ENCODE measurements at regions not wholly inside any gene's neighbourhood (a gene's known extent, or its start where the extent isn't known, plus 50 kb on each side); places are given as distances from the start of the nearest gene placed in this dataset.

DNA sequence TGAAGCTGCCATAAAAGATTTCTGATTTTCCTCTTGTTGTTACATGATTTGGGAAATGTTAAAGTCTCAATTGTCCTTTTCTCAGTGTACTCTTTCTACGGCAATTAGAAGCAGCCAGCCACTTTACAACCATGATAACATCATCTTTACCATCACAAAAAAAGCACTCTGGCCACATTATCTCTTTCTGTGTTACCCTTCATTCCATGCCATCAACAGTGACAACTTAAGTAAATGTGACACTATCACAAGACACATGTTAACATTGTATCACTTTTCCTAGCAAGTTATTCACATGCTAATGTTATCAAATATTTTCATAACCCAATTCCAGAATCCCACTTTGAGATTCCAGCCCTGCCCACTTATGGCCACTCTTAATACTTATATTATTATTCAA, 131.2 kb downstream of the TMX3 start:
- no peak for DNase-seq (ENCODE audit: insufficient read length, low spot score)
- FAIRE-seq: no peak
- TF ChIP-seq, protein P1, sequence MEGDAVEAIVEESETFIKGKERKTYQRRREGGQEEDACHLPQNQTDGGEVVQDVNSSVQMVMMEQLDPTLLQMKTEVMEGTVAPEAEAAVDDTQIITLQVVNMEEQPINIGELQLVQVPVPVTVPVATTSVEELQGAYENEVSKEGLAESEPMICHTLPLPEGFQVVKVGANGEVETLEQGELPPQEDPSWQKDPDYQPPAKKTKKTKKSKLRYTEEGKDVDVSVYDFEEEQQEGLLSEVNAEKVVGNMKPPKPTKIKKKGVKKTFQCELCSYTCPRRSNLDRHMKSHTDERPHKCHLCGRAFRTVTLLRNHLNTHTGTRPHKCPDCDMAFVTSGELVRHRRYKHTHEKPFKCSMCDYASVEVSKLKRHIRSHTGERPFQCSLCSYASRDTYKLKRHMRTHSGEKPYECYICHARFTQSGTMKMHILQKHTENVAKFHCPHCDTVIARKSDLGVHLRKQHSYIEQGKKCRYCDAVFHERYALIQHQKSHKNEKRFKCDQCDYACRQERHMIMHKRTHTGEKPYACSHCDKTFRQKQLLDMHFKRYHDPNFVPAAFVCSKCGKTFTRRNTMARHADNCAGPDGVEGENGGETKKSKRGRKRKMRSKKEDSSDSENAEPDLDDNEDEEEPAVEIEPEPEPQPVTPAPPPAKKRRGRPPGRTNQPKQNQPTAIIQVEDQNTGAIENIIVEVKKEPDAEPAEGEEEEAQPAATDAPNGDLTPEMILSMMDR (IDR thresholded peaks at IDR 0.05; ENCODE audit: insufficient read depth, missing control alignments): no peak

DNA sequence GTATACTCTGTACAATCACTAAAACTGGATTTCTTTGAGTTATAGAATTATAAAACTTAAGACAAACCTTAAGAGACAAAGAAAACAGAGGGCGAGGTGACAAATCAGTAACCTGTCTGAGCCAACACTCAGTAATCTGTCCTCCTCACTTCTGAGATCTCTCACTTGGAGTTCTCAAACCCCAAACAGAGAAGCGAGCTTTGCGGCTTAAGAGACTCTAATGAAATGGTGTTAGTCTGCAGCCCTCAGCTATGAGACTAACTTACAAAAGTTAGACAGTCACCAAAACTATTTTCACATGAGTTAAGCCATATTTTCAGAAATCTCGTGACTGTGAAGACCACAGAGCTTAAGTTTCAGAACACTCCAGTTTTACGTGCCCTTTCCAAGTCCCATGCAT, 140.6 kb downstream of the TMX3 start:
- FAIRE-seq: peak; percentile 98
- DNase-seq (ENCODE audit: insufficient read length, low spot score): no peak
- TF ChIP-seq, protein P1 (IDR thresholded peaks at IDR 0.05; ENCODE audit: insufficient read depth, missing control alignments): no peak

DNA sequence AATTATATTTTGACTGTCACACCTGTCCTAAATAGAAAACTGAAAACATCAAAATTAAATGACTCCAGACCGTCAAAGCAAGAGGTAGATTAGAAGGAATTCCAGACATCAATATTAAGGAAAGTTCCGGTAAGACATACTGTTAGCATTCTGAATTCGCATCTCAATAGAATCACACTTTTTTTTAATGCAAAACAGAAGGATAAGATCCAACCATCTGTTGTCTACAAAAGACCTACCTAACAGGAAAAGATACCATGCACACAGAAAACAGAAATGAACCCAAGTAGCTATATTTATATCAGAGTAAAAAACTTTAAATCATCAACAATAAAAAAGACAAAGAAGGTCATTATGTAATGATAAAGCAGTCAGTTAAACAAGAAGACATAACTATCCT, 145.0 kb downstream of the TMX3 start:
- FAIRE-seq (no peak), DNase-seq (ENCODE audit: insufficient read length, low spot score) (no peak)
- TF ChIP-seq, protein P1 (IDR thresholded peaks at IDR 0.05; ENCODE audit: insufficient read depth, missing control alignments): no peak

DNA sequence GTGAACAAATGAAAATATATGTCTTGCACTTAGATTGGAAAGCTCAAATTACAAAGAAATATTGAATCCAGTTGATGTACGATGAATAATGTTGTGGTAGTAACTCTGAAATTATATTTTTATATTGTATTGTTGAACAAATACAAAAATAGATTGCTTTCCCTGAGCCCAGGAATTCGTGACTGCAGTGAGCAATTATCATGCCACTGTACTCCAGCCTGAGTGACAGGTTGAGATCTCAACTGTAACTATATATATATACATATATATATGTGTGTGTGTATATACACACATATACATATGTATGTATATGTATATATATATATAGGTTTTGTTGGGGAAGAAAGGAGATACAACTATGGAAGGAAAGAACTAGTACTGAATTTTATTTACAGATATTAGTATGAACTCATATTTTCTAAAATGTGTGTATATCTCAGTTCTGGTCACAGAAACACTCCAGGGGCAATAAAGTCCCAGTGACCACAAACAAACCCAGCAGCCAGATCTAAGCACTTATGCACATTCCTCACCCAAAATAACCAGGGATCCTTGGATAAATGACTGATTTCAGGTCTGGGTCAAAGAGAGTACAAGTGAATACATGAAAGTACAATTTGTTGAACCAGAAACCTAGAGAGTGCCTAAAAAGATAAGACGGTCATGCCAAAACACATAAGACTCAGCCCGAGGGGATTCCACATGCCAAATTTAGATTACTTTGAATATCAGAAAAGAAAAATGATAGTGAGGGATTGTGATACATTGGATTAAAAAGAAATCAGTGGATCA, 146.3 kb downstream of the TMX3 start:
- TF ChIP-seq, protein P1 (IDR thresholded peaks at IDR 0.05; ENCODE audit: insufficient read depth, missing control alignments): no peak
- FAIRE-seq: peak; percentile 99
- DNase-seq (ENCODE audit: insufficient read length, low spot score): no peak

DNA sequence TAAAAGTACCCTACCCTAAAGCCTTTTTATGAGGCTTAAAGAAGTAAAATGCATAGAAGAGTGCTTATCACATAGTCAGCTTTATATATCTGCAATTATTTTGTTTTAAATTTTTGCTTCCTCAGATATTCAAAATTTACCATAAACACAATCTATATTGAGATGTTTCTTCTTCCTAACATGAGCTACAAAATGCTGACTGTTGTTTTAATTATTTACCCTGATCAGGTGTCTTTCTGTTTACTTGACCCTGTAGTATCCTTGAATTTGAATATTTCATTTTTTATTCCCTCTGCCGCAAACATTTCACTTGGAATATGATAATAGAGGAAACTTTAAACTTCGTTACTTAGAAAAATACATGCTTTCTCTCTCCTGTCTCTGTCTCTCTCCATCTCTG, 147.9 kb downstream of the TMX3 start:
- TF ChIP-seq, protein P1 (IDR thresholded peaks at IDR 0.05; ENCODE audit: insufficient read depth, missing control alignments): no peak
- FAIRE-seq (no peak), DNase-seq (ENCODE audit: insufficient read length, low spot score) (no peak)

DNA sequence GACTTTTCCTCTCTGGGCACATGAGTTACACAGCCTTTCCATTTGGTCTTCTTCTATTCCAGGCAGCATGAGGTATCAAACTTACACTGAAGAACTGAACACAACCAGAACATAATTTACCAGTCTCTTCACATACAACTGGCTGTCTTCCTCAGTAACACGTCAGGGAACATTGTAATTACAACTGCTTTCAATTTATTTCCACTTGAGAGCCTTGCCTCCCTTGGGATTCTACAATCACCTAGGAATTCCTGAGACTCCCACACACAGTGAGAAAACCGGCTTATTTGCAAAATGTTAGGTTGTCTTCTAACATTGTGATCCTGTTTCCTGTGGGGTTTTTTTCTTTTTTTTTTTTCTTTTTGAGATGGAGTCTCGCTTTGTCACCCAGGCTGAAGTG, 149.9 kb downstream of the TMX3 start:
- no peak for FAIRE-seq
- DNase-seq (ENCODE audit: insufficient read length, low spot score): no peak

DNA sequence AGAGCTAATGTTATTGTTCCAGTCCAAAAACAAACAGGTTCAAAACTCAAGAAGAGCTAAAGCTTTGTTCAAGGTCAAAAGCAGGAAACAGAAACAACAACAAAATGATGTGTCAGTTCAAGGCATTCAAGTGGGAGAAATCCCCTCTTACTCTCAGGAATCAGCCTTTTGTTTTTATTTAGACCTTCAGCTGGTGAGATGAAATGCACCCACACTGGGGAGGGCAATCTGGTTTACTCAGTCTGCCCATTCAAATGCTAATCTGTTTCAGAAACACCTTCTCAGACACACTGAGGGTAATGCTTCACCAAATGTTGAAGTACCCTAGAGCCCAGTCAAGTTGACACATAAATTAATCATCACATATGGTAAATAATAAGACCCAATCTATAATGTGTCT, 150.6 kb downstream of the TMX3 start:
- TF ChIP-seq, protein P1 (IDR thresholded peaks at IDR 0.05; ENCODE audit: insufficient read depth, missing control alignments): no peak
- no peak for DNase-seq (ENCODE audit: insufficient read length, low spot score)
- FAIRE-seq: peak; percentile 98

More for the DNA sequence above, 149.9 kb downstream of the TMX3 start:
- TF ChIP-seq, protein P1 (IDR thresholded peaks at IDR 0.05; ENCODE audit: insufficient read depth, missing control alignments): no peak

All from D721Med (cell line).